ENCODE measurements at regions not wholly inside any gene's neighbourhood (a gene's known extent, or its start where the extent isn't known, plus 50 kb on each side); places are given as distances from the start of the nearest gene placed in this dataset.
"Not testable (repeated sequence)": the region's sequence is repeated elsewhere in the genome, so short reads cannot be mapped to it uniquely, and the experiment has no call there.

- TF ChIP-seq CTCF (IDR thresholded peaks at IDR 0.05); ELK1 (IDR thresholded peaks at IDR 0.05; ENCODE audit: low read depth, low read length); MYC (IDR thresholded peaks at IDR 0.05; ENCODE audit: borderline replicate concordance, low read length); CEBPB (IDR thresholded peaks at IDR 0.05); BHLHE40 (IDR thresholded peaks at IDR 0.05; ENCODE audit: low read depth, low read length); EHMT2 (IDR thresholded peaks at IDR 0.05; ENCODE audit: low read depth); POLR2A (IDR thresholded peaks at IDR 0.05; ENCODE audit: low read length); KDM1A (IDR thresholded peaks at IDR 0.05; ENCODE audit: low read depth); MAX (IDR thresholded peaks at IDR 0.05); EP300 (IDR thresholded peaks at IDR 0.05): not testable (repeated sequence)
These were observed 69.0 kb upstream of the LRPAP1 start for GRCh38 chr4:3601108-3601690.

All from A549 (cell line).